Retina (tissue), 1 donor: ENCODE measurements at regions not wholly inside any gene's neighbourhood (a gene's known extent, or its start where the extent isn't known, plus 50 kb on each side); places are given as distances from the start of the nearest gene placed in this dataset.

Experiments
- DNase-seq: peaks from one replicate; pipeline ENCODE4 v3.0.0-alpha.2; 2016

GRCh38 chr1:58919226-58919958 is 135.5 kb upstream of the JUN start:
- no peak for DNase-seq

GRCh38 chr1:58919959-58920321 is 136.1 kb upstream of the JUN start:
- no peak for DNase-seq

- DNase-seq: no peak
Measured at GRCh38 chr1:58921342-58921741, 137.5 kb upstream of the JUN start.

GRCh38 chr1:58921751-58922150 is 137.9 kb upstream of the JUN start:
- DNase-seq: no peak

- DNase-seq: no peak
Measured at GRCh38 chr1:58922302-58923089, 138.6 kb upstream of the JUN start.

- DNase-seq: no peak
Measured at GRCh38 chr1:58923090-58923470, 139.2 kb upstream of the JUN start.

- no peak for DNase-seq
Measured at GRCh38 chr1:58924016-58924565, 140.2 kb upstream of the JUN start.

GRCh38 chr1:58924821-58925220 is 141.0 kb upstream of the JUN start:
- DNase-seq: no peak

- DNase-seq: no peak
Measured at GRCh38 chr1:58925247-58925646, 141.4 kb upstream of the JUN start.

- no peak for DNase-seq
Measured at GRCh38 chr1:58926152-58926551, 142.3 kb upstream of the JUN start.

GRCh38 chr1:58927041-58927721 is 143.3 kb upstream of the JUN start:
- peak; percentile 38 for DNase-seq

- DNase-seq: no peak
Measured at GRCh38 chr1:58927722-58928085, 143.9 kb upstream of the JUN start.

GRCh38 chr1:58928514-58928913 is 144.7 kb upstream of the JUN start:
- no peak for DNase-seq

- no peak for DNase-seq
Measured at GRCh38 chr1:58929671-58930325, 146.0 kb upstream of the JUN start.

- no peak for DNase-seq
Measured at GRCh38 chr1:58931024-58931423, 147.2 kb upstream of the JUN start.

GRCh38 chr1:58931756-58932155 is 147.9 kb upstream of the JUN start:
- DNase-seq: no peak

GRCh38 chr1:58932859-58933598 is 149.2 kb upstream of the JUN start:
- no peak for DNase-seq

- DNase-seq: no peak
Measured at GRCh38 chr1:58933599-58933926, 149.7 kb upstream of the JUN start.

- DNase-seq: no peak
Measured at GRCh38 chr1:58934706-58935105, 150.9 kb upstream of the JUN start.

- DNase-seq: no peak
Measured at GRCh38 chr1:58936973-58937372, 153.1 kb upstream of the JUN start.

GRCh38 chr1:58939146-58939545 is 155.3 kb upstream of the JUN start:
- no peak for DNase-seq

GRCh38 chr1:58939666-58940370 is 156.0 kb upstream of the JUN start:
- no peak for DNase-seq
